Activated CD8-positive, alpha-beta T cell treated with anti-CD3 and anti-CD28 coated beads for 36 hours (primary cell): ENCODE measurements at regions not wholly inside any gene's neighbourhood (a gene's known extent, or its start where the extent isn't known, plus 50 kb on each side); places are given as distances from the start of the nearest gene placed in this dataset.
"Not testable (repeated sequence)": the region's sequence is repeated elsewhere in the genome, so short reads cannot be mapped to it uniquely, and the experiment has no call there.

Source experiments
- ATAC-seq: fragments of 200-7000 bp; cut with Tn5 transposase; one replicate; pipeline ENCODE4 v1.10.0; 2021; ENCODE audit warnings: mild to moderate bottlenecking, moderate library complexity
- CTCF ChIA-PET: fragments of 350-600 bp; sonication (Branson Sonifier 250); formaldehyde crosslinking; loops from one replicate; lab custom pipeline; 2021; ENCODE audit warnings: antibody characterized with exemption; lab: Charles Lee
- POLR2A ChIA-PET: fragments of 350-600 bp; sonication (Branson Sonifier 250); formaldehyde crosslinking; loops from one replicate; lab custom pipeline; 2021; ENCODE audit warnings: antibody characterized with exemption; lab: Charles Lee
- DNase-seq: peaks from one replicate; pipeline ENCODE4 v3.0.0-alpha.2; 2020
- H3K27ac Mint-ChIP-seq: one replicate; pipeline ENCODE4 v1.8.0; 2021; ENCODE audit warnings: mild to moderate bottlenecking, mixed read lengths
- H3K27me3 Mint-ChIP-seq: one replicate; pipeline ENCODE4 v1.8.0; 2021; ENCODE audit warnings: mixed read lengths
- H3K36me3 Mint-ChIP-seq: one replicate; pipeline ENCODE4 v1.8.0; 2021; ENCODE audit warnings: low read depth, mixed read lengths
- H3K4me1 Mint-ChIP-seq: one replicate; pipeline ENCODE4 v1.8.0; 2021; ENCODE audit warnings: low read depth, mixed read lengths
- H3K4me3 Mint-ChIP-seq: one replicate; pipeline ENCODE4 v1.8.0; 2021; ENCODE audit warnings: mild to moderate bottlenecking, moderate library complexity, mixed read lengths
- H3K9me3 Mint-ChIP-seq: one replicate; pipeline ENCODE4 v1.8.0; 2021; ENCODE audit warnings: mixed read lengths
- CTCF ChIP-seq: fragments of 200-600 bp; IDR thresholded peaks from one replicate; pipeline ENCODE4 v1.8.0; 2022; ENCODE audit warnings: antibody characterized with exemption, mild to moderate bottlenecking
- intact Hi-C: fragments of 100-400 bp; cut with micrococcal nuclease; formaldehyde crosslinking; loops from one replicate; pipeline ENCODE4 v1.10.0; 2022

- H3K36me3 Mint-ChIP-seq, H3K9me3 Mint-ChIP-seq, H3K27ac Mint-ChIP-seq, intact Hi-C loops, H3K4me1 Mint-ChIP-seq, POLR2A ChIA-PET: not testable (repeated sequence)
- peaks cover 45% of the 10 kb centered on the region for H3K27me3 Mint-ChIP-seq
- peak; percentile 96 for ATAC-seq
- CTCF ChIA-PET: interaction anchor here (0.7 to 2.6 kb wide), 3 partner anchors 9 to 365 kb away, joined by 3 to 8 read pairs (median 5); no protein-coding TSS in a partner anchor
- H3K4me3 Mint-ChIP-seq: peak overlapping the region; percentile 72
- DNase-seq: peak; percentile 67
These were observed 85.7 kb upstream of the CCDC180 start for GRCh38 chr9:97221478-97222355.

- Mint-ChIP-seq H3K27ac (no peak overlapping the region), H3K9me3 (no peaks in the 10 kb centered on the region), H3K27me3 (peaks cover 45% of the 10 kb centered on the region), H3K4me1 (peaks cover 3% of the 10 kb centered on the region), H3K36me3 (peaks cover 2% of the 10 kb centered on the region), H3K4me3 (peak overlapping the region; percentile 72)
- ATAC-seq: peak; percentile 27
- no peak for TF ChIP-seq CTCF
- ChIA-PET POLR2A (no interaction called here), CTCF (interaction anchor here (0.7 to 2.6 kb wide), 3 partner anchors 9 to 364 kb away, joined by 3 to 8 read pairs (median 5); no protein-coding TSS in a partner anchor)
- intact Hi-C loops: no loop called here
- DNase-seq: no peak
These were observed 86.5 kb upstream of the CCDC180 start for GRCh38 chr9:97220894-97221477.

- H3K9me3 Mint-ChIP-seq, H3K4me1 Mint-ChIP-seq, H3K36me3 Mint-ChIP-seq, intact Hi-C loops, ATAC-seq, H3K4me3 Mint-ChIP-seq, H3K27ac Mint-ChIP-seq, POLR2A ChIA-PET, DNase-seq: not testable (repeated sequence)
- CTCF ChIA-PET: interaction anchor here (2.6 kb wide), 1 partner anchor 18 kb away, joined by 8 read pairs; no protein-coding TSS in a partner anchor
- peaks cover 41% of the 10 kb centered on the region for H3K27me3 Mint-ChIP-seq
These were observed 87.1 kb upstream of the CCDC180 start for GRCh38 chr9:97220396-97220795.

GRCh38 chr9:97219443-97220140, 87.9 kb upstream of the CCDC180 start:
- ATAC-seq, intact Hi-C loops, H3K4me1 Mint-ChIP-seq, H3K9me3 Mint-ChIP-seq, H3K4me3 Mint-ChIP-seq, POLR2A ChIA-PET, H3K36me3 Mint-ChIP-seq, DNase-seq, H3K27ac Mint-ChIP-seq, CTCF ChIA-PET: not testable (repeated sequence)
- H3K27me3 Mint-ChIP-seq: peaks cover 36% of the 10 kb centered on the region

- H3K4me1 Mint-ChIP-seq, CTCF ChIA-PET, H3K9me3 Mint-ChIP-seq, H3K4me3 Mint-ChIP-seq, H3K36me3 Mint-ChIP-seq, intact Hi-C loops, ATAC-seq, DNase-seq, POLR2A ChIA-PET, H3K27ac Mint-ChIP-seq: not testable (repeated sequence)
- peaks cover 11% of the 10 kb centered on the region for H3K27me3 Mint-ChIP-seq
These were observed 92.3 kb upstream of the CCDC180 start for GRCh38 chr9:97215127-97215526.

GRCh38 chr9:97214556-97214955, 92.9 kb upstream of the CCDC180 start:
- POLR2A ChIA-PET, H3K27me3 Mint-ChIP-seq, CTCF ChIA-PET, DNase-seq, H3K4me1 Mint-ChIP-seq, H3K9me3 Mint-ChIP-seq, H3K4me3 Mint-ChIP-seq, H3K27ac Mint-ChIP-seq, H3K36me3 Mint-ChIP-seq, ATAC-seq, intact Hi-C loops: not testable (repeated sequence)

GRCh38 chr9:97199683-97200082, 107.8 kb upstream of the CCDC180 start:
- H3K4me3 Mint-ChIP-seq, POLR2A ChIA-PET, intact Hi-C loops, H3K36me3 Mint-ChIP-seq, ATAC-seq, H3K27ac Mint-ChIP-seq, CTCF ChIA-PET, H3K4me1 Mint-ChIP-seq, H3K9me3 Mint-ChIP-seq, DNase-seq, H3K27me3 Mint-ChIP-seq: not testable (repeated sequence)

GRCh38 chr9:97193767-97194166, 113.7 kb upstream of the CCDC180 start:
- H3K36me3 Mint-ChIP-seq, DNase-seq, H3K4me1 Mint-ChIP-seq, POLR2A ChIA-PET, ATAC-seq, H3K4me3 Mint-ChIP-seq, intact Hi-C loops, CTCF ChIA-PET, H3K27me3 Mint-ChIP-seq, H3K27ac Mint-ChIP-seq, H3K9me3 Mint-ChIP-seq: not testable (repeated sequence)
